ENCODE measurements at regions not wholly inside any gene's neighbourhood (a gene's known extent, or its start where the extent isn't known, plus 50 kb on each side); places are given as distances from the start of the nearest gene placed in this dataset.

- Mint-ChIP-seq H3K27ac (no peak overlapping the region), H3K4me1 (peaks cover 7% of the 10 kb centered on the region), H3K4me3 (no peak overlapping the region), H3K9me3 (no peaks in the 10 kb centered on the region), H3K27me3 (ENCODE audit: insufficient read depth) (peaks cover 4% of the 10 kb centered on the region), H3K36me3 (ENCODE audit: low read depth) (no peaks in the 10 kb centered on the region)
- no peak overlapping the region for H3K9ac ChIP-seq (ENCODE audit: extremely low read depth, low read length, poor library complexity, severe bottlenecking)
- peaks cover 18% of the 10 kb centered on the region for H3K27me3 ChIP-seq (ENCODE audit: control insufficient read depth, insufficient read depth, low read length, poor library complexity, severe bottlenecking)
- H3K36me3 ChIP-seq (ENCODE audit: control insufficient read depth, insufficient read depth, low read length), result no peaks in the 10 kb centered on the region
- H3K9me3 ChIP-seq (ENCODE audit: control insufficient read depth, low read length), result no peaks in the 10 kb centered on the region
- TF ChIP-seq CTCF (conservative IDR thresholded peaks at IDR 0.05), result no peak
- WGBS, 2 experiments (ENCODE audit: insufficient coverage in 1 of 2, insufficient read length in 1 of 2), result 93 to 100% methylated on average over 6 to 9 of the region's 9 CpGs
- H3K27ac ChIP-seq (ENCODE audit: low read depth, low read length), result no peak overlapping the region
- H3K4me1 ChIP-seq (ENCODE audit: control insufficient read depth, insufficient read depth, low read length), result peaks cover 3% of the 10 kb centered on the region
- no peak for DNase-seq
- no peak overlapping the region for H3K4me3 ChIP-seq (ENCODE audit: low read length)
Measured at GRCh38 chr1:94309829-94310569, 72.6 kb upstream of the ARHGAP29 start.

- Histone ChIP-seq H3K36me3 (ENCODE audit: control insufficient read depth, insufficient read depth, low read length) (no peaks in the 10 kb centered on the region), H3K4me1 (ENCODE audit: control insufficient read depth, insufficient read depth, low read length) (no peaks in the 10 kb centered on the region), H3K9me3 (ENCODE audit: control insufficient read depth, low read length) (no peaks in the 10 kb centered on the region), H3K27ac (ENCODE audit: low read depth, low read length) (no peak overlapping the region), H3K9ac (ENCODE audit: extremely low read depth, low read length, poor library complexity, severe bottlenecking) (no peak overlapping the region), H3K4me3 (ENCODE audit: low read length) (no peak overlapping the region), H3K27me3 (ENCODE audit: control insufficient read depth, insufficient read depth, low read length, poor library complexity, severe bottlenecking) (peaks cover 20% of the 10 kb centered on the region)
- WGBS, 2 experiments (ENCODE audit: insufficient coverage in 1 of 2, insufficient read length in 1 of 2), result 94 to 97% methylated on average over 4 of the region's 4 CpGs
- TF ChIP-seq CTCF (conservative IDR thresholded peaks at IDR 0.05), result no peak
- Mint-ChIP-seq H3K4me3 (no peak overlapping the region), H3K4me1 (peaks cover 2% of the 10 kb centered on the region), H3K27ac (no peak overlapping the region), H3K27me3 (ENCODE audit: insufficient read depth) (peaks cover 4% of the 10 kb centered on the region), H3K9me3 (no peaks in the 10 kb centered on the region), H3K36me3 (ENCODE audit: low read depth) (no peaks in the 10 kb centered on the region)
- no peak for DNase-seq
Measured at GRCh38 chr1:94309216-94309615, 71.8 kb upstream of the ARHGAP29 start.

- TF ChIP-seq CTCF (conservative IDR thresholded peaks at IDR 0.05), result no peak
- Mint-ChIP-seq H3K9me3 (no peaks in the 10 kb centered on the region), H3K27me3 (ENCODE audit: insufficient read depth) (peaks cover 4% of the 10 kb centered on the region), H3K4me1 (no peaks in the 10 kb centered on the region), H3K36me3 (ENCODE audit: low read depth) (no peaks in the 10 kb centered on the region), H3K4me3 (no peak overlapping the region), H3K27ac (no peak overlapping the region)
- no peak for DNase-seq
- no peaks in the 10 kb centered on the region for H3K4me1 ChIP-seq (ENCODE audit: control insufficient read depth, insufficient read depth, low read length)
- H3K4me3 ChIP-seq (ENCODE audit: low read length), result no peak overlapping the region
- H3K36me3 ChIP-seq (ENCODE audit: control insufficient read depth, insufficient read depth, low read length), result no peaks in the 10 kb centered on the region
- H3K27ac ChIP-seq (ENCODE audit: low read depth, low read length), result no peak overlapping the region
- H3K9ac ChIP-seq (ENCODE audit: extremely low read depth, low read length, poor library complexity, severe bottlenecking), result no peak overlapping the region
- H3K9me3 ChIP-seq (ENCODE audit: control insufficient read depth, low read length), result no peaks in the 10 kb centered on the region
- H3K27me3 ChIP-seq (ENCODE audit: control insufficient read depth, insufficient read depth, low read length, poor library complexity, severe bottlenecking), result peaks cover 20% of the 10 kb centered on the region
- 83 to 90% methylated on average over 1 of the region's 1 CpG for whole genome bisulfite sequencing, 2 experiments (ENCODE audit: insufficient coverage in 1 of 2, insufficient read length in 1 of 2)
Measured at GRCh38 chr1:94306521-94306920, 69.1 kb upstream of the ARHGAP29 start.

Measured in endodermal cell (in vitro differentiated cells).